NT2/D1 (cell line): ENCODE measurements at regions not wholly inside any gene's neighbourhood (a gene's known extent, or its start where the extent isn't known, plus 50 kb on each side); places are given as distances from the start of the nearest gene placed in this dataset.

ENCODE experiments used
- DNase-seq: peaks from one replicate; pipeline ENCODE4 v3.0.0-alpha.2; 2011; ENCODE audit warnings: low read depth, low spot score
- H3K27me3 ChIP-seq: 2 replicates; pipeline ENCODE4 v1.6.0; 2011; ENCODE audit warnings: mild to moderate bottlenecking; ENCODE audit not compliant: insufficient read length, insufficient read depth
- H3K36me3 ChIP-seq: 2 replicates; pipeline ENCODE4 v1.6.1; 2011; ENCODE audit warnings: mild to moderate bottlenecking, low read length, mixed read lengths; ENCODE audit not compliant: insufficient read depth, insufficient read length
- H3K4me1 ChIP-seq: 2 replicates; pipeline ENCODE4 v1.5.1; 2011; ENCODE audit not compliant: insufficient read depth, insufficient read length
- H3K4me3 ChIP-seq: 2 replicates; pipeline ENCODE4 v1.5.1; 2011; ENCODE audit warnings: low read depth; ENCODE audit not compliant: insufficient read length
- H3K9ac ChIP-seq: 2 replicates; pipeline ENCODE4 v1.6.0; 2011; ENCODE audit warnings: low read depth; ENCODE audit not compliant: insufficient read length
- H3K9me3 ChIP-seq: 2 replicates; pipeline ENCODE4 v1.5.1; 2011; ENCODE audit warnings: mild to moderate bottlenecking, low read length; ENCODE audit not compliant: insufficient read depth
- SUZ12 ChIP-seq: IDR thresholded peaks from 2 replicates; pipeline ENCODE4 v1.6.1; 2011; ENCODE audit not compliant: insufficient read length, insufficient read depth; ENCODE audit errors: extremely low read depth
- YY1 ChIP-seq: IDR thresholded peaks from 2 replicates; pipeline ENCODE4 v1.6.1; 2011; ENCODE audit not compliant: insufficient read length, insufficient read depth
- ZNF274 ChIP-seq: IDR thresholded peaks from 2 replicates; pipeline ENCODE4 v1.6.1; 2011; ENCODE audit warnings: mild to moderate bottlenecking, low read depth, low read length

GRCh38 chr2:147530033-147530432, 314.8 kb upstream of the ACVR2A start:
- Histone ChIP-seq H3K9ac (no peak overlapping the region), H3K9me3 (no peaks in the 10 kb centered on the region), H3K36me3 (no peaks in the 10 kb centered on the region), H3K4me3 (no peak overlapping the region), H3K27me3 (no peaks in the 10 kb centered on the region), H3K4me1 (no peaks in the 10 kb centered on the region)
- no peak for DNase-seq
- TF ChIP-seq YY1 = no peak
- TF ChIP-seq SUZ12 = no peak
- TF ChIP-seq ZNF274 = no peak

- H3K4me3 ChIP-seq = no peak overlapping the region
- no peak for DNase-seq
Measured at GRCh38 chr2:147525819-147526489, 318.9 kb upstream of the ACVR2A start.

DNA sequence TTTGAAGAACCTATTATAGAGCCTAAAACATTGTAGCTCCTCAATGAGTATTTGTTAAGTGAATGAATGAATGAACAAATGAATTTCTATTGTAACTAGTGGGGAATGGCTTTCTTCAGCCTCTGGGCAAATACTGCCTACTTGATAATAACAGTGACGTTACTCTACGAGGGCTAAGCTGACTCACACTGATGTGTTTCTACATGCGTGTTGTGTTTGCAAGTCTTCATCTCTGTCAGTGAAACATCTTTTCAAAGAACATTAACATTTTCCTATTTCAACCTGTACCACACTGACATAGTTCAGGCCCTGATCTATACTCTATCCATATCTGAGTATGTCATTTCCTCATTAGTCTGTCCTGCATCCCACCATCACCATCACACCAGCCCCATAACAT, 319.9 kb upstream of the ACVR2A start:
- Histone ChIP-seq H3K36me3 (no peaks in the 10 kb centered on the region), H3K27me3 (no peaks in the 10 kb centered on the region), H3K9ac (no peak overlapping the region), H3K9me3 (no peaks in the 10 kb centered on the region), H3K4me3 (no peak overlapping the region), H3K4me1 (no peaks in the 10 kb centered on the region)
- TF ChIP-seq YY1 (no peak), SUZ12 (no peak), ZNF274 (no peak)
- no peak for DNase-seq

More at GRCh38 chr2:147525819-147526489, 318.9 kb upstream of the ACVR2A start:
- no peak overlapping the region for H3K9ac ChIP-seq
- no peaks in the 10 kb centered on the region for H3K36me3 ChIP-seq
- no peaks in the 10 kb centered on the region for H3K4me1 ChIP-seq
- TF ChIP-seq SUZ12 = no peak
- TF ChIP-seq YY1 = no peak
- no peak for TF ChIP-seq ZNF274
- no peaks in the 10 kb centered on the region for H3K9me3 ChIP-seq
- H3K27me3 ChIP-seq = no peaks in the 10 kb centered on the region

DNA sequence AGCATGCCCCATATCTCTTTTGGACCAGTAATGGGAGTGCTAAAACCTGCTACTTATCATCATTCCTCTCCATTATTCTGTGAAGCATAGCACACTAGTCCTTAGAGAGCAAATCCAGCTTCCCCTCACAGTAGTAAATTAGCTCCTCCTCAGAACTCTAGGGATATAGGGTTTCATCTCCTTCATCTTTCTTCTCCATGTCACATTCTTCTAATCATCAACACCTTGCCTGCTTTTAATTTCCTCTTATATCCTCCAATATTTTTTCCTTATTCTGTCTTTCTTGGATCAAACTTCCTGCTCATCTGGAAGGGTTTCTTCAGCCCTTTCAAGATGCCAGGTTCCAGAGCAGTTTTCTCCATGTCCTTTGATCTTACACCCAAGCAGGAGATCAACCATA, 321.4 kb upstream of the ACVR2A start:
- H3K27me3 ChIP-seq = no peaks in the 10 kb centered on the region
- no peak overlapping the region for H3K9ac ChIP-seq
- no peak overlapping the region for H3K4me3 ChIP-seq
- no peaks in the 10 kb centered on the region for H3K36me3 ChIP-seq
- DNase-seq = no peak
- H3K4me1 ChIP-seq = no peaks in the 10 kb centered on the region
- no peaks in the 10 kb centered on the region for H3K9me3 ChIP-seq
- no peak for TF ChIP-seq ZNF274
- TF ChIP-seq SUZ12 = no peak
- no peak for TF ChIP-seq YY1

DNA sequence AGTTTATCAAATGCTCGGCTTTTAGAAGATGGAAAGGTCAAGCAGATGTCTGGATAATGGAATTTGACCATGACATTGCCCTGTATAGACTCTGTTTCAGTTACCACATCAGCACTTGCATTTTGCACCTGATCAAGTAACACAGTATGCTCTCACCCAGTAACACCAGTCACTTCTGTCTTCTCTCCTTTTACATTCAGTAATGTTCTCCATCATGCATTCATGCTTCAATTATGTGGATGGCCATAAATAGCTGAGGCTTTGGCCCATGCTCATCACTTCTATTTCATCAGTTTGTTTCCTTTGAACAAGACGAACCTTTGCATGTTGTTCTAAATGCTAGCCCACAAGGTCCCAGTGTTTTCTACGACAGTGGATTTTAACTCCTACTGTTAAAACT, 322.9 kb upstream of the ACVR2A start:
- no peak for DNase-seq
- no peak overlapping the region for H3K4me3 ChIP-seq
- H3K4me1 ChIP-seq = no peaks in the 10 kb centered on the region
- H3K27me3 ChIP-seq = no peaks in the 10 kb centered on the region
- no peaks in the 10 kb centered on the region for H3K9me3 ChIP-seq
- H3K9ac ChIP-seq = no peak overlapping the region
- no peaks in the 10 kb centered on the region for H3K36me3 ChIP-seq
- TF ChIP-seq SUZ12 (no peak), ZNF274 (no peak), YY1 (no peak)

- no peak for DNase-seq
- Histone ChIP-seq H3K9me3 (no peaks in the 10 kb centered on the region), H3K4me3 (no peak overlapping the region), H3K27me3 (no peaks in the 10 kb centered on the region), H3K4me1 (no peaks in the 10 kb centered on the region), H3K9ac (no peak overlapping the region), H3K36me3 (no peaks in the 10 kb centered on the region)
- no peak for TF ChIP-seq SUZ12
- TF ChIP-seq YY1 = no peak
- no peak for TF ChIP-seq ZNF274
Measured at GRCh38 chr2:147520817-147521216, 324.0 kb upstream of the ACVR2A start.

DNA sequence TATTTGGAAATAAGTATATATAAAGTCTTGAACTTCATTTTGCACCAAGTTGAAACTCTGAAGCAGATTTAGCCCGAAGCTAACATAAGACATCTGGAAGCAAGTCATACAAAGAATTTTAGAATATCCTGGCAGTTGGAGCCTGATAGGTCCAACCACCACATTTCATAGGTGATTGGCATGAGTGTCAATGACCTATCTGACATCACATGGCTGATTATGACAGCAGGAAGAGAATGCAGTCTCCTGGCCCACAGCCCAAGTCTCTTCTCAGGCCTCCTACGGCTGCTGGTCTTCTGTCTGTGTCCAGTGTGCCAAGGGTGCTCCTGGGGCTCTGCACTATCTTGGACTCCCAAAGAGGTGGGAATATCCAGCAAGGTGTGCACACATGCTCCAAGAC, 325.7 kb upstream of the ACVR2A start:
- no peaks in the 10 kb centered on the region for H3K9me3 ChIP-seq
- H3K36me3 ChIP-seq = no peaks in the 10 kb centered on the region
- no peak for DNase-seq
- TF ChIP-seq ZNF274 (no peak), YY1 (no peak), SUZ12 (no peak)
- H3K4me1 ChIP-seq = no peaks in the 10 kb centered on the region
- H3K4me3 ChIP-seq = no peak overlapping the region
- no peak overlapping the region for H3K9ac ChIP-seq
- no peaks in the 10 kb centered on the region for H3K27me3 ChIP-seq

GRCh38 chr2:147515213-147515612, 329.6 kb upstream of the ACVR2A start:
- no peaks in the 10 kb centered on the region for H3K36me3 ChIP-seq
- no peaks in the 10 kb centered on the region for H3K9me3 ChIP-seq
- H3K4me3 ChIP-seq = no peak overlapping the region
- H3K27me3 ChIP-seq = no peaks in the 10 kb centered on the region
- H3K4me1 ChIP-seq = peaks cover 2% of the 10 kb centered on the region
- no peak overlapping the region for H3K9ac ChIP-seq
- TF ChIP-seq YY1 = no peak
- no peak for TF ChIP-seq ZNF274
- DNase-seq = no peak
